ENCODE measurements at regions not wholly inside any gene's neighbourhood (a gene's known extent, or its start where the extent isn't known, plus 50 kb on each side); places are given as distances from the start of the nearest gene placed in this dataset.

DNA sequence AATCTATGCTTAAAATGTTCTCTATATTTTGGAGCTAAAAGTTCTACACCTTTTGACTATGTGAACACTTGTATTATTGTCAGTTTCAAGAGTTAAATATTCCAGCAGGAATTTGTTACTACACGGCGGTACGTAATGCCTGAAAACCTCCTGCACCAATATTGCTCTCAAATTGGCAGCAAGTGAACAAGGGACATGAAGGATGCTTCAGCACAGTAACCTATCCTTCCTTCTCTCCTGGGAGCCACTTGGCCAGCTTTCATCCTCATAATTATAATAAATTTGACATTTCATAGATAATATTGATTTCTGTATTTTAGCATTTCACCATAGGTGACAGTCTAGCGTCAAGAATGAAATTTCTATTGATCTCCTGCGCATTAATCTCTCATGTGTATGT, 197.6 kb downstream of the NR4A2 start:
- Histone ChIP-seq H3K79me2 (ENCODE audit: insufficient read depth, low read depth, low read length) (no peaks in the 10 kb centered on the region; the same call in 1 of the 2 replicates), H3K9me3 (ENCODE audit: low read length) (no peaks in the 10 kb centered on the region), H3K4me2 (ENCODE audit: low read length) (no peak overlapping the region), H4K20me1 (ENCODE audit: insufficient read depth, low read length) (no peaks in the 10 kb centered on the region), H3K27ac (ENCODE audit: low read depth, low read length, poor library complexity, severe bottlenecking) (no peak overlapping the region), H2AFZ (ENCODE audit: low read length) (no peak overlapping the region), H3K4me3 (ENCODE audit: low read depth, low read length, poor library complexity, severe bottlenecking) (no peak overlapping the region), H3K4me1 (ENCODE audit: insufficient read depth, low read length, poor library complexity, severe bottlenecking) (no peaks in the 10 kb centered on the region), H3K36me3 (ENCODE audit: insufficient read depth, low read length) (no peaks in the 10 kb centered on the region), H3K9me2 (ENCODE audit: insufficient read depth, low read length) (no peaks in the 10 kb centered on the region)
- intact Hi-C loops (cut with micrococcal nuclease; ENCODE audit: unreplicated experiment), result no loop called here
- TF ChIP-seq EZH2phosphoT487 (IDR thresholded peaks at IDR 0.05; ENCODE audit: borderline replicate concordance, low read depth, low read length), result no peak
- TF ChIP-seq, protein P1, sequence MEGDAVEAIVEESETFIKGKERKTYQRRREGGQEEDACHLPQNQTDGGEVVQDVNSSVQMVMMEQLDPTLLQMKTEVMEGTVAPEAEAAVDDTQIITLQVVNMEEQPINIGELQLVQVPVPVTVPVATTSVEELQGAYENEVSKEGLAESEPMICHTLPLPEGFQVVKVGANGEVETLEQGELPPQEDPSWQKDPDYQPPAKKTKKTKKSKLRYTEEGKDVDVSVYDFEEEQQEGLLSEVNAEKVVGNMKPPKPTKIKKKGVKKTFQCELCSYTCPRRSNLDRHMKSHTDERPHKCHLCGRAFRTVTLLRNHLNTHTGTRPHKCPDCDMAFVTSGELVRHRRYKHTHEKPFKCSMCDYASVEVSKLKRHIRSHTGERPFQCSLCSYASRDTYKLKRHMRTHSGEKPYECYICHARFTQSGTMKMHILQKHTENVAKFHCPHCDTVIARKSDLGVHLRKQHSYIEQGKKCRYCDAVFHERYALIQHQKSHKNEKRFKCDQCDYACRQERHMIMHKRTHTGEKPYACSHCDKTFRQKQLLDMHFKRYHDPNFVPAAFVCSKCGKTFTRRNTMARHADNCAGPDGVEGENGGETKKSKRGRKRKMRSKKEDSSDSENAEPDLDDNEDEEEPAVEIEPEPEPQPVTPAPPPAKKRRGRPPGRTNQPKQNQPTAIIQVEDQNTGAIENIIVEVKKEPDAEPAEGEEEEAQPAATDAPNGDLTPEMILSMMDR (conservative IDR thresholded peaks at IDR 0.05; ENCODE audit: low read length), result no peak
- no peak for DNase-seq (ENCODE audit: low spot score)
- ChIA-PET CTCF (ENCODE audit: unreplicated experiment) (no interaction called here), POLR2A (interaction anchor here (0.5 to 2.9 kb wide), 3 partner anchors 11 to 508 kb away, joined by 3 to 14 read pairs (median 3); no protein-coding TSS in a partner anchor)
- BruUV-seq (replicated peaks), result no TSS peak

DNA sequence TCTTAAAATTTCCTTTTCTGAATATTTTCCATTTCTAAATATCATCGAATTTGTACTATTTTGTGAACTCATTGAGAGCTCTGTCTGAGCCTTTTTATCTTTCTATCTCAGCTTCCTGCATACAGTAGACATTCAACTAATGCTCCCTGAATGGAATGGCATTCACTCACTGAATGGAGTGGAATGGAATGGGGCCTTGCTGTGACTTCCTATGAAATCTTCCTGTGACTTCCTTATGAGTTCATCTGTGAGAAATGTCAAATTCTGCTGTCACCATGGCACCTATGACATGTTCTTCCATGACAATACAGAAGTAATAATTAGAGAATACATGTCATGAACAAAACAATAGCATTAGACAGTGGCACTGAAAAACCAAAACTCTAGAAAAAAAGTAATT, 199.6 kb downstream of the NR4A2 start:
- CTCF ChIA-PET (ENCODE audit: unreplicated experiment), result no interaction called here

DNA sequence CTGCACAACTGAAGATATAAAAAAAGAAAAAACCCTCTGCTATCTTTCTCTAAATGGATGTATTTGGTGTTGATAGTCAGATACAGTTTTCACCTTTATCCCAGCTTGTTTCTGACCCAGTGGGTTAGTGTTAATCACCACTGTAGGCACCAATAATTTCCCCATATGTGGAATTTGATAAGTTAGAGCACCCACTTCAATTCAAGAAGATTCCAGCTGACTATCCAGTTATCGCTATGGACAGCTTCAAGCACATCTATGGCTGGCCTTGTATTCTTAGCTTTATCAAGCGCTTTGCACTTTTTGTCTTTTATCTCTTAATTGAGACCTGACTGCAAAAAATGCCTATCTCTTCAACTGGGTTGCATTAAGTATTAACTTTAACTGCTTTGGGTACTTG, 200.4 kb downstream of the NR4A2 start:
- DNase-seq (ENCODE audit: low spot score), result no peak
- Histone ChIP-seq H3K27ac (ENCODE audit: low read depth, low read length, poor library complexity, severe bottlenecking) (no peak overlapping the region), H2AFZ (ENCODE audit: low read length) (no peak overlapping the region), H3K9me2 (ENCODE audit: insufficient read depth, low read length) (no peaks in the 10 kb centered on the region), H4K20me1 (ENCODE audit: insufficient read depth, low read length) (no peaks in the 10 kb centered on the region), H3K9me3 (ENCODE audit: low read length) (no peaks in the 10 kb centered on the region), H3K36me3 (ENCODE audit: insufficient read depth, low read length) (no peaks in the 10 kb centered on the region), H3K4me1 (ENCODE audit: insufficient read depth, low read length, poor library complexity, severe bottlenecking) (no peaks in the 10 kb centered on the region), H3K4me3 (ENCODE audit: low read depth, low read length, poor library complexity, severe bottlenecking) (no peak overlapping the region), H3K79me2 (ENCODE audit: insufficient read depth, low read depth, low read length) (no peaks in the 10 kb centered on the region; the same call in 1 of the 2 replicates), H3K4me2 (ENCODE audit: low read length) (no peak overlapping the region)
- ChIA-PET CTCF (ENCODE audit: unreplicated experiment) (no interaction called here), POLR2A (no interaction called here)
- BruUV-seq (replicated peaks), result no TSS peak
- no peak for TF ChIP-seq EZH2phosphoT487 (IDR thresholded peaks at IDR 0.05; ENCODE audit: borderline replicate concordance, low read depth, low read length)
- TF ChIP-seq, protein P1 (conservative IDR thresholded peaks at IDR 0.05; ENCODE audit: low read length), result no peak
- intact Hi-C loops (cut with micrococcal nuclease; ENCODE audit: unreplicated experiment), result no loop called here

More for the DNA sequence above, 199.6 kb downstream of the NR4A2 start:
- H3K79me2 ChIP-seq (ENCODE audit: insufficient read depth, low read depth, low read length), result no peaks in the 10 kb centered on the region; the same call in 1 of the 2 replicates
- H3K4me2 ChIP-seq (ENCODE audit: low read length), result no peak overlapping the region
- no peak overlapping the region for H3K27ac ChIP-seq (ENCODE audit: low read depth, low read length, poor library complexity, severe bottlenecking)
- intact Hi-C loops (cut with micrococcal nuclease; ENCODE audit: unreplicated experiment), result no loop called here
- H4K20me1 ChIP-seq (ENCODE audit: insufficient read depth, low read length), result no peaks in the 10 kb centered on the region
- no peak overlapping the region for H3K4me3 ChIP-seq (ENCODE audit: low read depth, low read length, poor library complexity, severe bottlenecking)
- BruUV-seq (replicated peaks), result no TSS peak
- no peak overlapping the region for H2AFZ ChIP-seq (ENCODE audit: low read length)
- POLR2A ChIA-PET, result interaction anchor here (0.7 to 2.9 kb wide), 2 partner anchors 9 to 448 kb away, joined by 3 to 14 read pairs; no protein-coding TSS in a partner anchor
- no peaks in the 10 kb centered on the region for H3K9me3 ChIP-seq (ENCODE audit: low read length)
- H3K4me1 ChIP-seq (ENCODE audit: insufficient read depth, low read length, poor library complexity, severe bottlenecking), result no peaks in the 10 kb centered on the region
- H3K36me3 ChIP-seq (ENCODE audit: insufficient read depth, low read length), result no peaks in the 10 kb centered on the region
- H3K9me2 ChIP-seq (ENCODE audit: insufficient read depth, low read length), result no peaks in the 10 kb centered on the region
- TF ChIP-seq, protein P1 (conservative IDR thresholded peaks at IDR 0.05; ENCODE audit: low read length), result no peak
- TF ChIP-seq EZH2phosphoT487 (IDR thresholded peaks at IDR 0.05; ENCODE audit: borderline replicate concordance, low read depth, low read length), result no peak
- DNase-seq (ENCODE audit: low spot score), result no peak
